UCSD-AML1 (cell line): ENCODE measurements at regions not wholly inside any gene's neighbourhood (a gene's known extent, or its start where the extent isn't known, plus 50 kb on each side); places are given as distances from the start of the nearest gene placed in this dataset.
"Not testable (repeated sequence)": the region's sequence is repeated elsewhere in the genome, so short reads cannot be mapped to it uniquely, and the experiment has no call there.

Experiments
- DNase-seq: peaks from one replicate; lab custom pipeline; 2025; ENCODE audit not compliant: unreplicated experiment; lab: John Stamatoyannopoulos, UW

- no peak for DNase-seq
These were observed 1034.4 kb downstream of the CDH9 start for GRCh38 chr5:26003966-26004365.

GRCh38 chr5:25995209-25995608 is 1043.2 kb downstream of the CDH9 start:
- no peak for DNase-seq

DNA sequence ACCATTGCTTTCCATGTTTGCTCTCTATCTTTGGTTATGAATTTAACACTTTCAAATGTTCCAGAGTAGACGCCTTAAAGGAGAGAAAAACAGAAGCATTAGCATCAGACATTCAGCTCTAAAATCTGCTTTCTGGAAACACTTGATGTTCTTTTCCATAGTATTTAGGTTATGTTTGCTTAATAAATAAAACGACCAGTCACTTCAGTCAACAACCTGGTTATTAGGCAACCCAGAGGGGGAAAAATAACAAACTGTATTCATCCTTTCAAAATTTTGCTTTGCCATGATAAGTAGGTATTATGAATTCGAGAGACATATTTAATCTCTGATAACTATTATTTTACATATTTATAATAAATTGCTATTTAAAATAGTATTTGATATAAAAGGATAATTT is 1044.7 kb downstream of the CDH9 start:
- DNase-seq, result no peak

DNA sequence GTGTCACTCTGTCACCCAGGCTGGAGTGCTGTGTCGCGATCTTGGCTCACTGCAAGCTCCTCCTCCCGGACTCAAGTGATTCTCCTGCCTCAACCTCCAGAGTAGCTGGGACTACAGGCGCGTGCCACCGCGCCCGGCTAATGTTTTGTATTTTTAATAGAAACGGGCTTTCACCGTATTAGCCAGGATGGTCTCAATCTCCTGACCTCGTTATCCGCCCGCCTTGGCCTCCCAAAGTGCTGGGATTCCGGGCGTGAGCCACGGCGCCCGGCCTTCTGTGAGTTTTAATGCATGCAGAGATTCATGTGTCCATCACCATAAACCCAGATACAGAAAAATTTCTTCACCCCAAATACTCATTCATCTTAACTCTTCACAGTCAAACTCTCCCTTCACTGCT is 1046.7 kb downstream of the CDH9 start:
- DNase-seq, result no peak

DNA sequence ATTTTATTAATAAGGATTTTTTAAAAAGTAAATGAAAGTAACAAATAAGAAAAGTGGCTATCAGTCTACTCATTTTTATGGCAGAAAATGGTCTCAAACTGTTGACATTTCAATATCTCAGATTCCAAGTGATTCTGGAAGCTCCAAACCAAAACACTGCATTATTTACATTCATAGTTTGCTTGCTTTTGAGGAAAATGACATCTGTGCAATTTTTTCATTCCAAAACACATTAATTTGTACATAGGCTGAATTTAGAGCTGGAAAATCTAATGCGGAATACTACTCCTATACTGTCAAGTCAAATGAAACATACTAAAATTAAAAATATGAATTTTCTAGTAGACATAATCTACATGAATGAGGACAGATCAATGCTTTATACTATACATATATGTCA is 1047.6 kb downstream of the CDH9 start:
- DNase-seq, result no peak

DNA sequence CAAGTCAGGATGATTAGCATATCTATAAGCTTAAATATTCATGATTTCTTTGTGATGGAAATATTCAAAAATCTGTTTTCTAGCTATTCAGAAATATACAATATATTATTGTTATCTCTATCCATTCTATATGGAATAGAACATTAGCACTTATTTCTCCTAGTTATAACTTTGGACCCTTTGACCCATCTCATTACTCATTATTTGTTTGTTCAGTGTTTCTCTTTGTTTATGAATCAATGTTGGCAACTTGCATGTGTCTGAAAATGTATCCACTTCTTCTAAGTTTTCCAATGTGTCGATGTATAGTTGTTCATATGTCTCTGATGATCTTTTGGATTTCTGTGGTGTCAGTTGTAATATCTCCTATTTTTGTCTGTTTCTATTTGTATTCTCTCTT is 1059.3 kb downstream of the CDH9 start:
- no peak for DNase-seq

DNA sequence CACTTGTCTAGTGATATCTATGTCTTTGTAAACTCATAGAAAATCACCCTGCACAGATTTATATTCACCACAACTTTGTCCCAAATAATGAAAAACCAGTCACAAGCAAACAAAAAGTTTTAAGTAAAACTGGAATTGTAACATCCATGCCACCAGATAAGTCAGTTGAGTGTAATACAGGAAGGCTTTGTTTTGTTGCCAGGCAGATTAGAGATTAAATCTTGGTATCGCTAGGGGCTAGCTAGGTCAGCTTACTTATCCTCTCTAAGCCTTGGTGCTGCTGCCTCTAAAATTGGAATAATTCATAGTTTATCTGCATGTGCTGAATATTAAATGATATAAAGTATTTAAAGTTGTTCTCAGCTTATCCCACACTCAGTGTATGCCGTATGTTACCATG is 1062.5 kb downstream of the CDH9 start:
- no peak for DNase-seq

DNA sequence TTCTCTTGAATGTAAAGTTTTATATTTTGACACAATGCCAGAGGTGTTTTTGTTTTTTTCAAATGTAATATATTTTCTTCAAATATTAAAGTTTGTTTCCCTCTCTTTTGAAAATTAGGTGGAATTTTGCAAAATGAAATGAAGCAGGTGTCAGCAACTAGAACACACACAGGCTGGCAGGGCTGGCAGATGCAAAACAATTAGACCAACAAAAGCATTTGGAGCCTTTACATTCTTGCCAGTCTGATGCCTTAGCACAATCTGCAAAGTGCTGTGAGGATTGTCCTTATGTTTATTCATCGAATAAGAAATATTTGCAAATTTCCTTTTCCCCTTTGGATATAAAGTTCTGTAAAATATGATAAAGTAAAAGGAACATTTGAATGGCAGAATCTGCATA is 1063.9 kb downstream of the CDH9 start:
- DNase-seq, result no peak

- no peak for DNase-seq
These were observed 1067.4 kb downstream of the CDH9 start for GRCh38 chr5:25970906-25971489.

DNA sequence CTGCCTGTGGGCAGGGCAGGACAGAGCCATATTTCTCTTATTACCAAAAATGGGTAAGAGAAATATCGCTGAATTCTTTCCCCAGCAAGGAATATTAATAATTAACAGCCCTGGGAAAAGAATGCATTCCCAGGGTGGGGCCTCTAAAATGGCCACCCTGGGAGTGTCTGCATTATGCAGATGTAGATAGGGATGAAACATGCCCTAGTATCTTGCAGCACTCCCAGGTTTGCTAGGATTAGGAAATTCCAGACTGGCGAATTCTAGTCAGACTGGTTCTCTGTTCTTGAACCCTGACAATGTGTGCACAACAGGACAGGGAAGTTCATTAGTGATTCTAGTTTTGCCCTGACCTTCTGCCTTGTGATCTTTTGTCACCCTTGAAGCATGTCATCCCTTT is 1069.3 kb downstream of the CDH9 start:
- not testable (repeated sequence) for DNase-seq

- no peak for DNase-seq
These were observed 1074.4 kb downstream of the CDH9 start for GRCh38 chr5:25964009-25964372.

- no peak for DNase-seq
These were observed 1075.0 kb downstream of the CDH9 start for GRCh38 chr5:25963251-25964008.

GRCh38 chr5:25955337-25955736 is 1083.0 kb downstream of the CDH9 start:
- no peak for DNase-seq

DNA sequence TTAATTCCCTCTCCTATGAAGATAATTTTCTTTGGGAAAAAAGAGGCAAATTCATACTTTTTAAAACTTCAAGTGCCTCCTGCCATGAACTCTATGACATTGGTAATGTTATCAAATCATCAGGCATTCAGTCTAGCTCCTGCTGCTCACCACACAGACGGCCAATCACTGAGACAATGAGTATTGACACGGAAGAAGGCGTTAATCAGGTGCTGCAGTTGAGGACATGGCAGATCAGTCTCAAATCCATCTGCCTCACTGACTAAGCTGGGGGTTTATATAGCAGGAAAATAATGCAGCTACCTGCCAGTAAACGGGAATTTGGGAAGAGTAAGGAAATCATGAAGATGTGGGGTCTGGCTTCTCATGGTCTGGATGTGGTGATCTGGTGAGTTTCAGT is 1087.7 kb downstream of the CDH9 start:
- DNase-seq, result no peak

DNA sequence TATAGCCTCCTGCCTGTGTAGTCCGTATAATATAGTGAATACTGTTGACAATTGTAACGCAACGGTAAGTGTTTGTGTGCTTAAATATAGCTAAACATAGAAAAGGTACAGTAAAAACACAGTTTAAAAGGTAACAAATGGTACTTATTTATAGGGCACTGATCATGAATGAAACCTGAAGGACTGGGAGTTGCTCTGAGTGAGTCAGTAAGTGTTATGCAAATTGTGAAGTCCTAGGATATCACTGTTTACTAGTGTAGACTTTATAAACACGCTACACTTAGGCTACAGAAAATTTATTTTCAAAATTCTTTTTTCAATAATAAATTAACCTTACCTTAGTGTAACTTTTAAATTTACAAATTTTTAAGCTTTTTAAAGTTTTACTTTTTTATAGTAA is 1090.1 kb downstream of the CDH9 start:
- DNase-seq, result no peak

DNA sequence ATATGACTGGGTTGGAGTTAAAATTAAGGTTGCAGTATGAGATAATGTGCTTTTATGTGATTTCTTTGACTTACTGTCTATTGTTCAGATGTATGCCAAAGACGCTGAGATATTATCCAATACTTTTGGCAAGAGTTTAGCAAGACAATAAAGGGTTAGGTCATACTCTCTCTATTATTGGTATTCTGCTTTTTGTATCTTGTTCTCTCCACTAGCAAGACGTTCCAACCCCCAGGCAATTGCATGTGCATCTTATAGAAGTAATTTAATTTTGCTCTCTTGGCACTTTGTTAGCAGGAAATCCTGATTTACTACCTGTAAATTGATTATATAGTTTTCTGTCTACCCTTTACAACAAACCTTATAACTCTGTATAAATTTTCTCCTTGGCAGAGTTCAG is 1093.6 kb downstream of the CDH9 start:
- DNase-seq, result no peak

DNA sequence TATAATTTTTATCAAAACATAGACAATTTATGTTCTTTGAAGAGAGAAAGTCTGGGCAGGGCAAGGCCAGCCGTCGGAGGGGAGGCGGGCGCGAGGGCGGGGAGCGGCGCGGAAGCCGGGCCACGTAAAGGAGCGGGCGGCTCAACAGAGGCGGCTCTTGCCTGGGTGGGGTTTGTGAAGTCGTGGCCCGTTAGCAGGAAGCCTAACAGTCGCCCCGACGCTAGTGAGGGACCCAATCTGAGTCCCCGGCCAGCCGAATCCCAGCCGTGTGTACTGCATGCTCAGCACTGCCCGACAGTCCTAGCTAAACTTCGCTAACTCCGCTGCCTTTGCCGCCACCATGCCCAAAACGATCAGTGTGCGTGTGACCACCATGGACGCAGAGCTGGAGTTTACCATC is 1129.2 kb downstream of the CDH9 start:
- DNase-seq, result no peak

- no peak for DNase-seq
These were observed 1132.7 kb downstream of the CDH9 start for GRCh38 chr5:25905646-25906045.

DNA sequence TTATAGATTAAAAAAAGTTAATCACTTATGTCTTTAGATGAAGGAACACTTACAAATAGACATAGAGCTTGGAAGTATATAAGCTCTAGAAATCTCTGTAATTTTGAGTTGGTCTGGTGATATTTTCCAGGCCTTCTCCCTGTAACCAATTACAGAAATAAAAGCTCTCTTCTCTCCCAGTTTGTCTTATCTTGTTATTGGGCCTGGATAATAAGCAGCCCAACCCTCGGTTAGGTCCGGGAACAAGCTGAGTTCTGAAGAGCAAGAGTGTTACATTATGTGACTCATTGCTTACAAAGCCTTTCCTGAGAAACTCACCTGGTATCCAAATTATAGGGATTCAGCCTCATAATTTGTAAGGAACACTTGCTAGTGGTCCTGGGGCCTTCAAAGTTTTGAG is 1146.2 kb downstream of the CDH9 start:
- no peak for DNase-seq

- no peak for DNase-seq
These were observed 1146.7 kb downstream of the CDH9 start for GRCh38 chr5:25891691-25892090.

- DNase-seq, result no peak
These were observed 1156.9 kb downstream of the CDH9 start for GRCh38 chr5:25881318-25882036.

- no peak for DNase-seq
These were observed 1174.6 kb downstream of the CDH9 start for GRCh38 chr5:25863811-25864210.
